ENCODE measurements at regions not wholly inside any gene's neighbourhood (a gene's known extent, or its start where the extent isn't known, plus 50 kb on each side); places are given as distances from the start of the nearest gene placed in this dataset.

- TF ChIP-seq MAX (IDR thresholded peaks at IDR 0.05) (no peak), RAD21 (IDR thresholded peaks at IDR 0.05; ENCODE audit: low read depth) (no peak), TAF1 (IDR thresholded peaks at IDR 0.05; ENCODE audit: low read depth) (no peak), TEAD4 (IDR thresholded peaks at IDR 0.05) (no peak)
Observed at GRCh38 chr2:195414537-195415100, 242.4 kb upstream of the SLC39A10 start.
